Inflammatory macrophage treated with lipopolysaccharide for 1 hour (primary cell): ENCODE measurements at regions not wholly inside any gene's neighbourhood (a gene's known extent, or its start where the extent isn't known, plus 50 kb on each side); places are given as distances from the start of the nearest gene placed in this dataset.

ENCODE experiments used
- DNase-seq, 2 donors: peaks; one replicate each; pipeline ENCODE4 v3.0.0-alpha.2; 2020 to 2022

GRCh38 chr10:62866941-62867340 lies 50.8 kb upstream of the EGR2 start:
- no peak for DNase-seq

DNA sequence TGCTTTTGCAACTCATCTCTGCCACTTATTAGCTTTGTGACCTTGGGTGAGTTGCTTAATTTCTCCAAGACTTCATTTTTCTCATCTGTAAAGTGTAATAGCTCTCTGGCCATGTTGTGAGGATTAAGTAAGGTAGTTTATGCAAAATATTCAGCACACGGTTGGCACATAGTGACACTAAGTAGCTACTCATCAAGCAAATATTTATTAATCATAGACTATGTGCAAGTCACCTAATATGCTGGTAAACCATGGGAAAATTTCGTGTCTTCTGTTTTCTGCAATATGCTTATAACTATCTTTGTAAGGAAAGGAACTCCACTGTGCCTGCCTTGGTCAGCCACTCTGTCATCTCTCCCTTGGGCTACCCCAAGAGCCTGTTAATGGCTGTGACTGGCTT lies 50.3 kb upstream of the EGR2 start:
- DNase-seq = no peak
